GM12878 (cell line): ENCODE measurements at regions not wholly inside any gene's neighbourhood (a gene's known extent, or its start where the extent isn't known, plus 50 kb on each side); places are given as distances from the start of the nearest gene placed in this dataset.

Experiments
- ATAC-seq: fragments of 200-7000 bp; cut with Tn5 transposase; 3 replicates; pipeline ENCODE4 v1.9.1; 2020; ENCODE audit warnings: mild to moderate bottlenecking, moderate library complexity
- BruUV-seq: library from RNA; stranded (reverse); fragments of 400-500 nt; replicated peaks from 2 replicates; lab custom pipeline; 2021; lab: Mats Ljungman, UMichigan
- CTCF ChIA-PET: fragments of 300-600 bp; sonication (Branson Sonifier 250); formaldehyde crosslinking; extraction: SDS; loops from one replicate; lab custom pipeline; 2021; ENCODE audit warnings: inconsistent platforms; lab: Yijun Ruan, JAX
- POLR2A ChIA-PET: fragments of 350-600 bp; formaldehyde crosslinking; extraction: SDS; loops from one replicate; lab custom pipeline; 2021; ENCODE audit warnings: inconsistent platforms; lab: Charles Lee
- RAD21 ChIA-PET: fragments of 300-600 bp; sonication (Branson Sonifier 250); formaldehyde crosslinking; loops from one replicate; lab custom pipeline; 2023; ENCODE audit warnings: antibody characterized with exemption; ENCODE audit not compliant: unreplicated experiment; lab: Charles Lee
- SMC1A ChIA-PET: fragments of 300-600 bp; sonication (Branson Sonifier 250); formaldehyde crosslinking; loops from one replicate; lab custom pipeline; 2023; ENCODE audit not compliant: unreplicated experiment, uncharacterized antibody; lab: Charles Lee
- DNase-seq: peaks from one replicate; pipeline ENCODE4 v3.0.0-alpha.2; 2011; ENCODE audit warnings: low read depth, low spot score
- FAIRE-seq: peaks from 3 replicates; lab custom pipeline; 2011; peaks lifted over from hg19 to GRCh38; lab: Jason Lieb, UNC
- H2AFZ ChIP-seq: 2 replicates; pipeline ENCODE4 v1.6.0; 2011; ENCODE audit warnings: low read depth, low read length, control low read depth; ENCODE audit not compliant: control insufficient read depth
- H3K27ac ChIP-seq: 2 replicates; pipeline ENCODE4 v1.5.1; 2011; ENCODE audit warnings: control low read depth; ENCODE audit not compliant: control insufficient read depth, insufficient read depth
- H3K27me3 ChIP-seq, 2 experiments: replicated peaks in 1 of 2; 2 replicates each; pipeline versions ENCODE4 v1.6.0 to v1.6.1; 2011; ENCODE audit warnings: low read length in 1 of 2; ENCODE audit not compliant: control insufficient read depth in 2 of 2, insufficient read depth in 2 of 2
- H3K36me3 ChIP-seq, 2 experiments: 2 replicates each; pipeline ENCODE4 v1.5.1; 2011; ENCODE audit warnings: low read length in 1 of 2; ENCODE audit not compliant: control insufficient read depth in 2 of 2, insufficient read depth in 2 of 2
- H3K4me1 ChIP-seq: 2 replicates; pipeline ENCODE4 v1.6.1; 2011; ENCODE audit warnings: mild to moderate bottlenecking, low read length, moderate library complexity, mixed read lengths; ENCODE audit not compliant: control insufficient read depth, insufficient read depth
- H3K4me2 ChIP-seq: 2 replicates; pipeline ENCODE4 v1.6.0; 2011; ENCODE audit warnings: control low read depth; ENCODE audit not compliant: control insufficient read depth, insufficient read depth
- H3K4me3 ChIP-seq: fragments of 200-600 bp; sonication (generic); 2 replicates; pipeline ENCODE4 v1.5.1; 2016
- H3K79me2 ChIP-seq: 2 replicates; pipeline ENCODE4 v1.6.0; 2011; ENCODE audit warnings: low read length; ENCODE audit not compliant: control insufficient read depth, insufficient read depth
- H3K9ac ChIP-seq: 2 replicates; pipeline ENCODE4 v1.8.0; 2011; ENCODE audit warnings: low read length, control low read depth, mixed read lengths; ENCODE audit not compliant: control insufficient read depth, insufficient read depth
- H3K9me3 ChIP-seq: replicated peaks from 3 replicates; pipeline ENCODE4 v1.5.1; 2011; ENCODE audit warnings: mild to moderate bottlenecking, low read length; ENCODE audit not compliant: control insufficient read depth, insufficient read depth
- H4K20me1 ChIP-seq: 2 replicates; pipeline ENCODE4 v1.6.0; 2011; ENCODE audit not compliant: control insufficient read depth, insufficient read depth
- CBFB ChIP-seq: IDR thresholded peaks from 2 replicates; pipeline ENCODE4 v1.6.1; 2016; ENCODE audit warnings: antibody characterized with exemption, low read depth
- CBX5 ChIP-seq: sonication (generic); IDR thresholded peaks from 2 replicates; pipeline ENCODE4 v1.6.1; 2016; ENCODE audit warnings: low read depth, moderate library complexity, mild to moderate bottlenecking, inconsistent platforms
- GATAD2B ChIP-seq: fragments of 450-650 bp; conservative IDR thresholded peaks from 2 replicates; pipeline ENCODE4 v1.6.1; 2017; ENCODE audit warnings: low read depth, mild to moderate bottlenecking, moderate library complexity
- HDGF ChIP-seq: fragments of 450-650 bp; IDR thresholded peaks from 2 replicates; pipeline ENCODE4 v1.6.1; 2016; ENCODE audit warnings: antibody characterized with exemption
- POU2F2 ChIP-seq: IDR thresholded peaks from 3 replicates; pipeline ENCODE4 v1.6.1; 2011; ENCODE audit warnings: low read depth, mild to moderate bottlenecking, low read length, borderline replicate concordance
- RAD21 ChIP-seq: IDR thresholded peaks from 2 replicates; pipeline ENCODE4 v1.6.1; 2011; ENCODE audit warnings: mild to moderate bottlenecking, low read depth, low read length, moderate library complexity; ENCODE audit not compliant: insufficient read depth
- RBBP5 ChIP-seq: fragments of 200-600 bp; sonication (generic); conservative IDR thresholded peaks from 2 replicates; pipeline ENCODE4 v1.6.1; 2016
- RCOR1 ChIP-seq: conservative IDR thresholded peaks from 2 replicates; pipeline ENCODE4 v1.6.1; 2012; ENCODE audit warnings: low read depth, low read length, improper control_type of control experiment
- WGBS: methylation state at CpG from one replicate; pipeline ENCODE4 v1.1.6; 2016; ENCODE audit warnings: low lambda C conversion rate; ENCODE audit not compliant: insufficient replicate concordance, insufficient coverage; ENCODE audit errors: missing lambda C conversion rate; 5-methylcytosine and 5-hydroxymethylcytosine counted together
- in situ Hi-C: fragments of 300-500 bp; cut with MboI; formaldehyde crosslinking; loops from 9 replicates; pipeline ENCODE4 v1.14.3; 2018; ENCODE audit warnings: mixed read lengths
- intact Hi-C: fragments of 100-400 bp; cut with micrococcal nuclease; formaldehyde crosslinking; loops from one replicate; pipeline ENCODE4 v1.14.2; 2022; ENCODE audit not compliant: unreplicated experiment
- TF ChIP-seq, protein P1 (sequence below): IDR thresholded peaks from 2 replicates; pipeline ENCODE4 v1.6.1; 2011; ENCODE audit warnings: mild to moderate bottlenecking, low read depth, low read length, moderate library complexity; ENCODE audit not compliant: insufficient replicate concordance
- TF ChIP-seq, protein P2 (sequence below): IDR thresholded peaks from 2 replicates; pipeline ENCODE4 v1.6.1; 2011; ENCODE audit warnings: low read depth, mild to moderate bottlenecking, low read length, moderate library complexity, borderline replicate concordance; ENCODE audit errors: extremely low read depth
- TF ChIP-seq, protein P3 (sequence below): fragments of 450-650 bp; formaldehyde crosslinking; IDR thresholded peaks from 2 replicates; pipeline ENCODE4 v1.4.0; 2022; ENCODE audit warnings: mild to moderate bottlenecking, moderate library complexity
- TF ChIP-seq, protein P4 (sequence below): fragments of 150-350 bp; IDR thresholded peaks from 2 replicates; pipeline ENCODE4 v1.6.1; 2014; ENCODE audit warnings: mild to moderate bottlenecking, low read depth, low read length

DNA sequence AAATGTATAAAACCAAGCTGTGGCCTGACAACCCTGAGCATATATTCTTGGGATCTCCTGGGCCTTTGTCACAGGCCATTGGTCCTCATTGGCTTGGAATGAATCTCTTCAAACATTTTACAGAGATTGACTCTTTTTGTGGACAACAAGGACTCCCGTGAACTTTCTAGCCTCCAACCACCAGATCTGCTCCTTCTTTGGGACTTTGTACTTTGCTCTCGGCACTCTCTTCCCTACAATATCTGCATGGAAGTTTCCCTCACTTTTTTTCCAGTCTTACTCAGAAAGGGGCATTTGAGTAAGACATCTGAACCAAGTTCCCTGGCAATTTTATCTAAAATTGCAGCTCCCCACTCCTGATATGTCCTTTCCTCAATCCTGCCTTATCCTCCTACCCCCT, 158.8 kb downstream of the PHLDA1 start:
- WGBS: 46% methylated on average over 2 of the region's 2 CpGs
- Histone ChIP-seq H3K79me2 (no peaks in the 10 kb centered on the region), H3K27me3 (no peaks in the 10 kb centered on the region), H3K4me2 (no peak overlapping the region), H3K9ac (no peak overlapping the region), H4K20me1 (no peaks in the 10 kb centered on the region), H3K4me3 (no peak overlapping the region), H3K36me3 (no peaks in the 10 kb centered on the region), H2AFZ (no peak overlapping the region), H3K9me3 (no peaks in the 10 kb centered on the region), H3K27ac (no peak overlapping the region), H3K4me1 (no peaks in the 10 kb centered on the region)
- POLR2A ChIA-PET: interaction anchor here (0.6 kb wide), 1 partner anchor 16 kb away, joined by 3 read pairs; no protein-coding TSS in a partner anchor
- DNase-seq (no peak), ATAC-seq (no peak), FAIRE-seq (no peak)
- RAD21 ChIA-PET: no interaction called here
- TF ChIP-seq CBX5 (no peak), RBBP5 (no peak), RCOR1 (no peak)
- no TSS peak for BruUV-seq
- CTCF ChIA-PET: no interaction called here
- intact Hi-C loops: no loop called here
- in situ Hi-C loops: no loop called here
- SMC1A ChIA-PET: interaction anchor here (0.6 to 1.2 kb wide), 2 partner anchors 387 to 681 kb away, joined by 3 to 4 read pairs; no protein-coding TSS in a partner anchor

DNA sequence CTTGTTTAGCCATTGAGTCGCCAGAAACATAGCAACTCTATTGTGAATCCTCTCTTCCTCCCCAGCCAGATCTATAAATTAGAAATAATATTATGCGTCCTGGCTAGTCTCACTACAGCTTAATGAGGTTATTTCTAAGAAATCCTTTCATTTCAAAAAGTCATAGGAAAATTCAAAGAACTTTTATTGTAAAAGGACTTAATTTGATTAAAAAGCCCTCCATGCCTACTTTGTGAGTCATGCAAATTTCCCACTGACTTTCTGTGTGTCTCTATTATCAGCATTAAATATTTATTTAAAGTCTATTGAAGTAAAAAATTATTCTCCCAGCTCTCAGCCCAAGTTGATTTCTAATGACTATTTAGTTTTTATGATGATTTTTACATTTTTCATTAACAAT, 160.7 kb downstream of the PHLDA1 start:
- Histone ChIP-seq H3K4me3 (no peak overlapping the region), H3K27me3 (no peaks in the 10 kb centered on the region), H3K4me2 (no peak overlapping the region), H3K27ac (no peak overlapping the region), H3K79me2 (no peaks in the 10 kb centered on the region), H3K9ac (no peak overlapping the region), H3K9me3 (no peaks in the 10 kb centered on the region), H3K4me1 (no peaks in the 10 kb centered on the region), H4K20me1 (no peaks in the 10 kb centered on the region), H2AFZ (no peak overlapping the region), H3K36me3 (no peaks in the 10 kb centered on the region)
- 29% methylated on average over 2 of the region's 2 CpGs for WGBS
- FAIRE-seq (no peak), DNase-seq (no peak), ATAC-seq (no peak)
- BruUV-seq: no TSS peak
- in situ Hi-C loops (no loop called here), intact Hi-C loops (no loop called here)
- ChIA-PET CTCF (interaction anchor here (1.0 kb wide), 1 partner anchor 23 kb away, joined by 6 read pairs; no protein-coding TSS in a partner anchor), POLR2A (no interaction called here), RAD21 (no interaction called here), SMC1A (interaction anchor here (0.7 to 1.0 kb wide), 3 partner anchors 11 to 343 kb away, joined by 3 to 5 read pairs (median 5); no protein-coding TSS in a partner anchor)
- TF ChIP-seq GATAD2B (no peak), CBFB (no peak), HDGF (no peak), POU2F2 (no peak), RAD21 (no peak)
- TF ChIP-seq, protein P1, sequence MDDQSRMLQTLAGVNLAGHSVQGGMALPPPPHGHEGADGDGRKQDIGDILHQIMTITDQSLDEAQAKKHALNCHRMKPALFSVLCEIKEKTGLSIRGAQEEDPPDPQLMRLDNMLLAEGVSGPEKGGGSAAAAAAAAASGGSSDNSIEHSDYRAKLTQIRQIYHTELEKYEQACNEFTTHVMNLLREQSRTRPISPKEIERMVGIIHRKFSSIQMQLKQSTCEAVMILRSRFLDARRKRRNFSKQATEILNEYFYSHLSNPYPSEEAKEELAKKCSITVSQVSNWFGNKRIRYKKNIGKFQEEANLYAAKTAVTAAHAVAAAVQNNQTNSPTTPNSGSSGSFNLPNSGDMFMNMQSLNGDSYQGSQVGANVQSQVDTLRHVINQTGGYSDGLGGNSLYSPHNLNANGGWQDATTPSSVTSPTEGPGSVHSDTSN: no peak
- TF ChIP-seq, protein P2, sequence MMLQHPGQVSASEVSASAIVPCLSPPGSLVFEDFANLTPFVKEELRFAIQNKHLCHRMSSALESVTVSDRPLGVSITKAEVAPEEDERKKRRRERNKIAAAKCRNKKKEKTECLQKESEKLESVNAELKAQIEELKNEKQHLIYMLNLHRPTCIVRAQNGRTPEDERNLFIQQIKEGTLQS: no peak
- TF ChIP-seq, protein P3, sequence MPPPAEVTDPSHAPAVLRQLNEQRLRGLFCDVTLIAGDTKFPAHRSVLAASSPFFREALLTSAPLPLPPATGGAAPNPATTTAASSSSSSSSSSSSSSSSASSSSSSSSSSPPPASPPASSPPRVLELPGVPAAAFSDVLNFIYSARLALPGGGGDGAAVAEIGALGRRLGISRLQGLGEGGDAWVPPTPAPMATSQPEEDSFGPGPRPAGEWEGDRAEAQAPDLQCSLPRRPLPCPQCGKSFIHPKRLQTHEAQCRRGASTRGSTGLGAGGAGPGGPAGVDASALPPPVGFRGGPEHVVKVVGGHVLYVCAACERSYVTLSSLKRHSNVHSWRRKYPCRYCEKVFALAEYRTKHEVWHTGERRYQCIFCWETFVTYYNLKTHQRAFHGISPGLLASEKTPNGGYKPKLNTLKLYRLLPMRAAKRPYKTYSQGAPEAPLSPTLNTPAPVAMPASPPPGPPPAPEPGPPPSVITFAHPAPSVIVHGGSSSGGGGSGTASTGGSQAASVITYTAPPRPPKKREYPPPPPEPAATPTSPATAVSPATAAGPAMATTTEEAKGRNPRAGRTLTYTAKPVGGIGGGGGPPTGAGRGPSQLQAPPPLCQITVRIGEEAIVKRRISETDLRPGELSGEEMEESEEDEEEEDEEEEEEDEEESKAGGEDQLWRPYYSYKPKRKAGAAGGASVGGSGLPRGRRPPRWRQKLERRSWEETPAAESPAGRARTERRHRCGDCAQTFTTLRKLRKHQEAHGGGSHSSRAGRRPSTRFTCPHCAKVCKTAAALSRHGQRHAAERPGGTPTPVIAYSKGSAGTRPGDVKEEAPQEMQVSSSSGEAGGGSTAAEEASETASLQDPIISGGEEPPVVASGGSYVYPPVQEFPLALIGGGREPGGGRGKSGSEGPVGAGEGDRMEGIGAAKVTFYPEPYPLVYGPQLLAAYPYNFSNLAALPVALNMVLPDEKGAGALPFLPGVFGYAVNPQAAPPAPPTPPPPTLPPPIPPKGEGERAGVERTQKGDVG (CRISPR knock-in tag): no peak
- TF ChIP-seq, protein P4, sequence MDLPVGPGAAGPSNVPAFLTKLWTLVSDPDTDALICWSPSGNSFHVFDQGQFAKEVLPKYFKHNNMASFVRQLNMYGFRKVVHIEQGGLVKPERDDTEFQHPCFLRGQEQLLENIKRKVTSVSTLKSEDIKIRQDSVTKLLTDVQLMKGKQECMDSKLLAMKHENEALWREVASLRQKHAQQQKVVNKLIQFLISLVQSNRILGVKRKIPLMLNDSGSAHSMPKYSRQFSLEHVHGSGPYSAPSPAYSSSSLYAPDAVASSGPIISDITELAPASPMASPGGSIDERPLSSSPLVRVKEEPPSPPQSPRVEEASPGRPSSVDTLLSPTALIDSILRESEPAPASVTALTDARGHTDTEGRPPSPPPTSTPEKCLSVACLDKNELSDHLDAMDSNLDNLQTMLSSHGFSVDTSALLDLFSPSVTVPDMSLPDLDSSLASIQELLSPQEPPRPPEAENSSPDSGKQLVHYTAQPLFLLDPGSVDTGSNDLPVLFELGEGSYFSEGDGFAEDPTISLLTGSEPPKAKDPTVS: no peak
